Esophagus muscularis mucosa (tissue), 4 donors: ENCODE measurements at regions not wholly inside any gene's neighbourhood (a gene's known extent, or its start where the extent isn't known, plus 50 kb on each side); places are given as distances from the start of the nearest gene placed in this dataset.

Source experiments
- DNase-seq: peaks from one replicate; pipeline ENCODE4 v3.0.0-alpha.2; 2017; ENCODE audit errors: extremely low spot score
- H3K27ac ChIP-seq, 4 donors: fragments of 200-600 bp; sonication (generic); replicated peaks in 1 of 4; 1 replicate in 3 of 4; 2 replicates in 1 of 4; pipeline ENCODE4 v1.5.1; 2016 to 2019; ENCODE audit warnings: mild to moderate bottlenecking in 1 of 4
- H3K27me3 ChIP-seq, 4 donors: fragments of 200-600 bp; sonication (generic); one replicate each; pipeline versions ENCODE4 v1.5.1 to v1.6.0; 2016 to 2019
- H3K36me3 ChIP-seq, 4 donors: fragments of 200-600 bp; sonication (generic); one replicate each; pipeline ENCODE4 v1.5.1; 2016 to 2019
- H3K4me1 ChIP-seq, 4 donors: fragments of 200-600 bp; sonication (generic); one replicate each; pipeline ENCODE4 v1.5.1; 2016 to 2019
- H3K4me3 ChIP-seq, 4 donors: fragments of 200-600 bp; sonication (generic); 1 replicate in 2 of 4; 2 replicates in 2 of 4; pipeline ENCODE4 v1.5.1; 2016 to 2019; ENCODE audit warnings: mild to moderate bottlenecking in 4 of 4, moderate library complexity in 1 of 4
- H3K9me3 ChIP-seq, 4 donors: fragments of 200-600 bp; sonication (generic); 1 replicate in 3 of 4; 2 replicates in 1 of 4; pipeline ENCODE4 v1.5.1; 2016 to 2019
- CTCF ChIP-seq, 3 experiments: fragments of 200-600 bp in 2 of 3; fragments of 450-650 bp in 1 of 3; sonication (generic) in 2 of 3; IDR thresholded peaks; one replicate each; pipeline ENCODE4 v1.5.1; 2017 to 2019; ENCODE audit warnings: antibody characterized with exemption in 3 of 3, mild to moderate bottlenecking in 2 of 3, moderate library complexity in 1 of 3
- EP300 ChIP-seq: sonication (generic); formaldehyde crosslinking; IDR thresholded peaks from one replicate; pipeline ENCODE4 v1.6.1; 2017; ENCODE audit warnings: antibody characterized with exemption
- POLR2A ChIP-seq: fragments of 450-650 bp; IDR thresholded peaks from one replicate; pipeline ENCODE4 v1.6.1; 2017; ENCODE audit warnings: antibody characterized with exemption, moderate library complexity, mild to moderate bottlenecking, low read depth
- POLR2AphosphoS5 ChIP-seq, 2 donors: sonication (generic); formaldehyde crosslinking; IDR thresholded peaks; one replicate each; pipeline ENCODE4 v1.6.1; 2017; ENCODE audit warnings: antibody characterized with exemption in 2 of 2
- WGBS: methylation state at CpG from one replicate; pipeline ENCODE4 v1.1.5; 2018; 5-methylcytosine and 5-hydroxymethylcytosine counted together
- intact Hi-C: fragments of 100-400 bp; cut with DNase I; formaldehyde crosslinking; loops from one replicate; pipeline ENCODE4 v1.15.1; 2023

- WGBS: 90% methylated on average over 21 of the region's 21 CpGs
- Histone ChIP-seq H3K27me3 (peaks cover 0 to 3% (median 0%) of the 10 kb centered on the region in 4 donors), H3K36me3 (no peaks in the 10 kb centered on the region), H3K9me3 (peaks cover 0 to 5% (median 2%) of the 10 kb centered on the region in 4 donors), H3K4me1 (no peaks in the 10 kb centered on the region), H3K27ac (no peak overlapping the region), H3K4me3 (no peak overlapping the region)
- intact Hi-C loops: no loop called here
- no peak for TF ChIP-seq POLR2AphosphoS5 (IDR thresholded peaks at IDR 0.05)
- TF ChIP-seq EP300: no peak
- no peak for TF ChIP-seq CTCF (IDR thresholded peaks at IDR 0.05)
- TF ChIP-seq POLR2A: no peak
- DNase-seq: no peak
Measured at GRCh38 chr14:104265918-104266630, 127.7 kb downstream of the KIF26A start.

- WGBS: 86% methylated on average over 27 of the region's 29 CpGs
- no peaks in the 10 kb centered on the region for H3K9me3 ChIP-seq
- no peaks in the 10 kb centered on the region for H3K36me3 ChIP-seq
- peaks cover 0 to 3% (median 0%) of the 10 kb centered on the region in 4 donors for H3K27me3 ChIP-seq
- H3K4me1 ChIP-seq: no peaks in the 10 kb centered on the region
- intact Hi-C loops: no loop called here
- TF ChIP-seq CTCF (IDR thresholded peaks at IDR 0.05) (no peak), EP300 (no peak), POLR2A (no peak), POLR2AphosphoS5 (IDR thresholded peaks at IDR 0.05) (no peak)
- no peak overlapping the region for H3K27ac ChIP-seq
- DNase-seq: no peak
- no peak overlapping the region for H3K4me3 ChIP-seq
Measured at GRCh38 chr14:104266631-104267575, 128.5 kb downstream of the KIF26A start.

GRCh38 chr14:104267895-104268294, 129.5 kb downstream of the KIF26A start:
- Histone ChIP-seq H3K9me3 (no peaks in the 10 kb centered on the region), H3K27ac (no peak overlapping the region), H3K4me1 (no peaks in the 10 kb centered on the region), H3K27me3 (peaks cover 0 to under 1% (median 0%) of the 10 kb centered on the region in 4 donors), H3K4me3 (no peak overlapping the region), H3K36me3 (no peaks in the 10 kb centered on the region)
- DNase-seq: no peak
- TF ChIP-seq EP300: no peak
- TF ChIP-seq CTCF (IDR thresholded peaks at IDR 0.05): no peak
- no peak for TF ChIP-seq POLR2AphosphoS5 (IDR thresholded peaks at IDR 0.05)
- no peak for TF ChIP-seq POLR2A
- WGBS: 71% methylated on average over 18 of the region's 18 CpGs
- intact Hi-C loops: no loop called here

- H3K4me3 ChIP-seq: no peak overlapping the region
- TF ChIP-seq POLR2AphosphoS5 (IDR thresholded peaks at IDR 0.05): no peak
- no peak for TF ChIP-seq CTCF (IDR thresholded peaks at IDR 0.05)
- TF ChIP-seq EP300: no peak
- no peak for TF ChIP-seq POLR2A
- DNase-seq: no peak
- no peaks in the 10 kb centered on the region for H3K9me3 ChIP-seq
- intact Hi-C loops: no loop called here
- no peaks in the 10 kb centered on the region for H3K36me3 ChIP-seq
- H3K27me3 ChIP-seq: no peaks in the 10 kb centered on the region
- WGBS: 85% methylated on average over 7 of the region's 7 CpGs
- no peaks in the 10 kb centered on the region for H3K4me1 ChIP-seq
- no peak overlapping the region for H3K27ac ChIP-seq
Measured at GRCh38 chr14:104268295-104268694, 129.9 kb downstream of the KIF26A start.
